Ectodermal cell (in vitro differentiated cells): ENCODE measurements at regions not wholly inside any gene's neighbourhood (a gene's known extent, or its start where the extent isn't known, plus 50 kb on each side); places are given as distances from the start of the nearest gene placed in this dataset.
"Not testable (repeated sequence)": the region's sequence is repeated elsewhere in the genome, so short reads cannot be mapped to it uniquely, and the experiment has no call there.

ENCODE experiments used
- H3K27ac ChIP-seq: 2 replicates; pipeline ENCODE4 v1.7.0; 2013; ENCODE audit warnings: mild to moderate bottlenecking, low read depth, low read length; ENCODE audit not compliant: insufficient read depth, poor library complexity, severe bottlenecking
- H3K27me3 ChIP-seq: 2 replicates; pipeline ENCODE4 v1.7.0; 2013; ENCODE audit warnings: mild to moderate bottlenecking, low read length; ENCODE audit not compliant: insufficient read depth, control insufficient read depth, poor library complexity, severe bottlenecking
- H3K36me3 ChIP-seq: one replicate; pipeline ENCODE4 v1.7.0; 2013; ENCODE audit warnings: low read length; ENCODE audit not compliant: control insufficient read depth, insufficient read depth
- H3K4me1 ChIP-seq: one replicate; pipeline ENCODE4 v1.7.0; 2013; ENCODE audit warnings: low read length; ENCODE audit not compliant: control insufficient read depth, insufficient read depth
- H3K4me3 ChIP-seq: 2 replicates; pipeline ENCODE4 v1.7.0; 2013; ENCODE audit warnings: low read depth, low read length, control low read depth; ENCODE audit not compliant: insufficient read depth
- H3K9me3 ChIP-seq: 2 replicates; pipeline ENCODE4 v1.7.0; 2013; ENCODE audit warnings: mild to moderate bottlenecking, low read length, moderate library complexity; ENCODE audit not compliant: control insufficient read depth
- WGBS, 2 experiments: methylation state at CpG; one replicate each; pipeline ENCODE4 v1.1.7; 2013; ENCODE audit warnings: missing lambda C conversion rate in 2 of 2; 5-methylcytosine and 5-hydroxymethylcytosine counted together

- H3K27me3 ChIP-seq, H3K9me3 ChIP-seq, H3K4me1 ChIP-seq, H3K36me3 ChIP-seq, H3K4me3 ChIP-seq, H3K27ac ChIP-seq: not testable (repeated sequence)
- no CpG with 5 or more reads among the region's 3 CpGs for WGBS, 2 experiments
These were observed 54.7 kb downstream of the OR4M2 start for GRCh38 chr15:22134941-22135566.

- not testable (repeated sequence) for H3K4me3 ChIP-seq, H3K27ac ChIP-seq, H3K4me1 ChIP-seq, H3K27me3 ChIP-seq, H3K36me3 ChIP-seq, H3K9me3 ChIP-seq
- no CpG with 5 or more reads among the region's 7 CpGs for WGBS, 2 experiments
These were observed 57.2 kb downstream of the OR4M2 start for GRCh38 chr15:22137572-22137971.

GRCh38 chr15:22141106-22141505 is 60.8 kb downstream of the OR4M2 start:
- WGBS, 2 experiments = no CpG with 5 or more reads among the region's 9 CpGs
- H3K27ac ChIP-seq, H3K9me3 ChIP-seq, H3K4me3 ChIP-seq, H3K4me1 ChIP-seq, H3K36me3 ChIP-seq, H3K27me3 ChIP-seq: not testable (repeated sequence)

- H3K4me3 ChIP-seq, H3K27me3 ChIP-seq, H3K36me3 ChIP-seq, H3K4me1 ChIP-seq, H3K9me3 ChIP-seq, H3K27ac ChIP-seq: not testable (repeated sequence)
- WGBS, 2 experiments = no CpG with 5 or more reads among the region's 7 CpGs
These were observed 67.8 kb downstream of the OR4M2 start for GRCh38 chr15:22148109-22148508.

GRCh38 chr15:22158243-22158642 is 77.9 kb downstream of the OR4M2 start:
- WGBS, 2 experiments = no CpG with 5 or more reads among the region's 6 CpGs

GRCh38 chr15:22160283-22160682 is 80.0 kb downstream of the OR4M2 start:
- not testable (repeated sequence) for H3K36me3 ChIP-seq, H3K27me3 ChIP-seq, H3K4me3 ChIP-seq, H3K4me1 ChIP-seq, H3K27ac ChIP-seq, H3K9me3 ChIP-seq
- WGBS, 2 experiments = no CpG with 5 or more reads among the region's 8 CpGs

More at GRCh38 chr15:22158243-22158642, 77.9 kb downstream of the OR4M2 start:
- H3K27me3 ChIP-seq, H3K36me3 ChIP-seq, H3K4me1 ChIP-seq, H3K27ac ChIP-seq, H3K4me3 ChIP-seq, H3K9me3 ChIP-seq: not testable (repeated sequence)

GRCh38 chr15:22160741-22161140 is 80.4 kb downstream of the OR4M2 start:
- H3K4me3 ChIP-seq, H3K36me3 ChIP-seq, H3K27me3 ChIP-seq, H3K27ac ChIP-seq, H3K9me3 ChIP-seq, H3K4me1 ChIP-seq: not testable (repeated sequence)
- WGBS, 2 experiments = no CpG with 5 or more reads among the region's 2 CpGs

GRCh38 chr15:22161398-22161797 is 81.1 kb downstream of the OR4M2 start:
- H3K9me3 ChIP-seq, H3K4me1 ChIP-seq, H3K4me3 ChIP-seq, H3K27ac ChIP-seq, H3K36me3 ChIP-seq, H3K27me3 ChIP-seq: not testable (repeated sequence)
- no CpG with 5 or more reads among the region's 4 CpGs for WGBS, 2 experiments

- not testable (repeated sequence) for H3K27ac ChIP-seq, H3K9me3 ChIP-seq, H3K4me1 ChIP-seq, H3K4me3 ChIP-seq, H3K27me3 ChIP-seq, H3K36me3 ChIP-seq
- WGBS, 2 experiments = no CpG with 5 or more reads among the region's 5 CpGs
These were observed 83.4 kb downstream of the OR4M2 start for GRCh38 chr15:22163715-22164114.

- no CpG with 5 or more reads among the region's 3 CpGs for WGBS, 2 experiments
These were observed 87.2 kb downstream of the OR4M2 start for GRCh38 chr15:22167521-22167920.

More at GRCh38 chr15:22167521-22167920, 87.2 kb downstream of the OR4M2 start:
- H3K9me3 ChIP-seq, H3K4me3 ChIP-seq, H3K27me3 ChIP-seq, H3K4me1 ChIP-seq, H3K36me3 ChIP-seq, H3K27ac ChIP-seq: not testable (repeated sequence)
